ENCODE measurements at regions not wholly inside any gene's neighbourhood (a gene's known extent, or its start where the extent isn't known, plus 50 kb on each side); places are given as distances from the start of the nearest gene placed in this dataset.

DNA sequence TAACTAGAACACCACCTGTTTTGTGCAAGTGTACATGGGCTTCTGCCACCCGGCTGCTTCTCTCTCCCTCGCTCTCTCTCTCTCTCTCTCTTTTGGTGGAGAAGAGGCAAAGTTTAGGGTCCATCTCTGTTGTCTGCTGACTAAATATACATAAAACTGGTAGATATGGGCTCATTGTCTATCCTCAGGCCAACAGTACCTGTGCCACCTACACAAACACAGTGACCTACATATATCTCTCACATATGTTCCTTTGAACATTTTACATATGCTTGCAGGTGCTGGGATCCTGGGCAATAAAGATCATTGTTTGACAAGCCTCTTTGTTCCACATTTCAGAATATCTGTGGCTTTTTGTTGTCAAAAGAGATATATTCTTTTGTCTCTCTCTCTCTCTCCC, 256.3 kb upstream of the KCNH8 start:
- no peaks in the 10 kb centered on the region for H3K36me3 Mint-ChIP-seq
- no peak overlapping the region for H3K27ac ChIP-seq
- no peak overlapping the region for H3K9ac ChIP-seq
- no peak overlapping the region for H3K4me3 Mint-ChIP-seq
- no peak overlapping the region for H3K4me2 ChIP-seq
- DNase-seq (ENCODE audit: low spot score): no peak
- H3K36me3 ChIP-seq: no peaks in the 10 kb centered on the region
- H3K27ac Mint-ChIP-seq: no peak overlapping the region
- H3K9me3 Mint-ChIP-seq: no peaks in the 10 kb centered on the region
- H3F3A ChIP-seq (ENCODE audit: low read depth): no peaks in the 10 kb centered on the region
- H3K27me3 Mint-ChIP-seq (ENCODE audit: insufficient read depth, low read depth): no peaks in the 10 kb centered on the region
- no peaks in the 10 kb centered on the region for H3K9me3 ChIP-seq (ENCODE audit: low read depth)
- H4K20me1 ChIP-seq (ENCODE audit: low read depth): no peaks in the 10 kb centered on the region
- no peaks in the 10 kb centered on the region for H3K27me3 ChIP-seq
- TF ChIP-seq EZH2phosphoT487 (IDR thresholded peaks at IDR 0.05): no peak
- TF ChIP-seq, protein P1, sequence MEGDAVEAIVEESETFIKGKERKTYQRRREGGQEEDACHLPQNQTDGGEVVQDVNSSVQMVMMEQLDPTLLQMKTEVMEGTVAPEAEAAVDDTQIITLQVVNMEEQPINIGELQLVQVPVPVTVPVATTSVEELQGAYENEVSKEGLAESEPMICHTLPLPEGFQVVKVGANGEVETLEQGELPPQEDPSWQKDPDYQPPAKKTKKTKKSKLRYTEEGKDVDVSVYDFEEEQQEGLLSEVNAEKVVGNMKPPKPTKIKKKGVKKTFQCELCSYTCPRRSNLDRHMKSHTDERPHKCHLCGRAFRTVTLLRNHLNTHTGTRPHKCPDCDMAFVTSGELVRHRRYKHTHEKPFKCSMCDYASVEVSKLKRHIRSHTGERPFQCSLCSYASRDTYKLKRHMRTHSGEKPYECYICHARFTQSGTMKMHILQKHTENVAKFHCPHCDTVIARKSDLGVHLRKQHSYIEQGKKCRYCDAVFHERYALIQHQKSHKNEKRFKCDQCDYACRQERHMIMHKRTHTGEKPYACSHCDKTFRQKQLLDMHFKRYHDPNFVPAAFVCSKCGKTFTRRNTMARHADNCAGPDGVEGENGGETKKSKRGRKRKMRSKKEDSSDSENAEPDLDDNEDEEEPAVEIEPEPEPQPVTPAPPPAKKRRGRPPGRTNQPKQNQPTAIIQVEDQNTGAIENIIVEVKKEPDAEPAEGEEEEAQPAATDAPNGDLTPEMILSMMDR (IDR thresholded peaks at IDR 0.05): no peak
- TF ChIP-seq EZH2 (IDR thresholded peaks at IDR 0.05): no peak
- H3K79me2 ChIP-seq (ENCODE audit: low read depth): no peaks in the 10 kb centered on the region
- no peak overlapping the region for H2AFZ ChIP-seq (replicated peaks)
- no peaks in the 10 kb centered on the region for H3K4me1 ChIP-seq
- no peaks in the 10 kb centered on the region for H3K4me1 Mint-ChIP-seq
- no peak overlapping the region for H3K4me3 ChIP-seq

DNA sequence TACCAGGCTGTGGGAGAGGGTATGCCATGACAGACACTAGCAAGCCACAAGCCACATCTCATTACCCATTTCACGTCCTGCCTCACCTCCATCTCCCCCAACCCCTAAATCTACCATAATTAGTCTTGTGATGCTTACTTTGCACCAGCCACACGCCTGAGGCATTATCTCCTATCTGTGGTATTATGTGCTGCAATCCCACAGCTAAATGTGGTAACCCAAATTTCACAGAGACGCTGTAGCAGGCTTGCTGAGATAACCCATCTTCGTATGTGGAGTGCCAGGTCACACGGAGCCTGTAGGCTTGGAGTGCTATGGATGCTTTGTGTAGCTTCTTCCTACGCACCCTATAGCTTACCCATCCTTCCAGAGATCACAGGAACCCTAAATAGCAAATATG, 256.7 kb upstream of the KCNH8 start:
- no peaks in the 10 kb centered on the region for H3K9me3 Mint-ChIP-seq
- no peaks in the 10 kb centered on the region for H3K79me2 ChIP-seq (ENCODE audit: low read depth)
- H3K9me3 ChIP-seq (ENCODE audit: low read depth): no peaks in the 10 kb centered on the region
- H3K4me3 Mint-ChIP-seq: no peak overlapping the region
- no peak overlapping the region for H3K27ac ChIP-seq
- no peaks in the 10 kb centered on the region for H3K36me3 ChIP-seq
- no peak overlapping the region for H3K9ac ChIP-seq
- no peaks in the 10 kb centered on the region for H3K4me1 ChIP-seq
- no peaks in the 10 kb centered on the region for H3K4me1 Mint-ChIP-seq
- no peaks in the 10 kb centered on the region for H3K36me3 Mint-ChIP-seq
- H3K4me3 ChIP-seq: no peak overlapping the region
- no peaks in the 10 kb centered on the region for H3K27me3 ChIP-seq
- H3K27ac Mint-ChIP-seq: no peak overlapping the region
- no peaks in the 10 kb centered on the region for H3K27me3 Mint-ChIP-seq (ENCODE audit: insufficient read depth, low read depth)
- no peak for DNase-seq (ENCODE audit: low spot score)
- H3K4me2 ChIP-seq: no peak overlapping the region
- no peaks in the 10 kb centered on the region for H4K20me1 ChIP-seq (ENCODE audit: low read depth)
- no peaks in the 10 kb centered on the region for H3F3A ChIP-seq (ENCODE audit: low read depth)
- TF ChIP-seq EZH2 (IDR thresholded peaks at IDR 0.05) (no peak), EZH2phosphoT487 (IDR thresholded peaks at IDR 0.05) (no peak)
- TF ChIP-seq, protein P1 (IDR thresholded peaks at IDR 0.05): no peak
- H2AFZ ChIP-seq (replicated peaks): no peak overlapping the region

DNA sequence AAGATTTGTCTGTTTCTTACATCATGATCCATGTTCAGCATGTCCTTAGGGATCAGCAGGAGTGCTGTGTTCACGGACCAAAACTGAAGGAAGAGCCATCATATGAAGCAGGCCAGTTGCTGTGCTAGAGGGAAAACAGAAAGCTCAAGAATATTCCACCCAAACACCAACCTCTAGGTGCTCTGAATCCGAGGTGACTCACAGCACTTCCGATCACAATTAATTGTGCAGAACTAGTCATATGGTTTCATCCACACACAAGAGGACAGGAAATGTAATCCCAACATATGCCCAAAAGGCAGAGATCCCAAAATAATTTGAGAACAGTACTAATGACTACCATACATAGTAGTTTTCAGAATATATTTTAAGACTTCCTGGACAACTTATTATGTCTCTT, 257.9 kb upstream of the KCNH8 start:
- no peaks in the 10 kb centered on the region for H3K79me2 ChIP-seq (ENCODE audit: low read depth)
- H3K9me3 ChIP-seq (ENCODE audit: low read depth): no peaks in the 10 kb centered on the region
- H3K27me3 ChIP-seq: no peaks in the 10 kb centered on the region
- no peaks in the 10 kb centered on the region for H3K27me3 Mint-ChIP-seq (ENCODE audit: insufficient read depth, low read depth)
- no peaks in the 10 kb centered on the region for H4K20me1 ChIP-seq (ENCODE audit: low read depth)
- H3K9ac ChIP-seq: no peak overlapping the region
- no peaks in the 10 kb centered on the region for H3K4me1 ChIP-seq
- H3K27ac ChIP-seq: no peak overlapping the region
- no peaks in the 10 kb centered on the region for H3K36me3 Mint-ChIP-seq
- H2AFZ ChIP-seq (replicated peaks): no peak overlapping the region
- TF ChIP-seq EZH2 (IDR thresholded peaks at IDR 0.05): no peak
- TF ChIP-seq, protein P1 (IDR thresholded peaks at IDR 0.05): no peak
- TF ChIP-seq EZH2phosphoT487 (IDR thresholded peaks at IDR 0.05): no peak
- H3F3A ChIP-seq (ENCODE audit: low read depth): no peaks in the 10 kb centered on the region
- no peak overlapping the region for H3K4me3 Mint-ChIP-seq
- no peak overlapping the region for H3K4me3 ChIP-seq
- no peak overlapping the region for H3K27ac Mint-ChIP-seq
- H3K4me2 ChIP-seq: no peak overlapping the region
- H3K4me1 Mint-ChIP-seq: no peaks in the 10 kb centered on the region
- no peaks in the 10 kb centered on the region for H3K36me3 ChIP-seq
- no peaks in the 10 kb centered on the region for H3K9me3 Mint-ChIP-seq
- DNase-seq (ENCODE audit: low spot score): no peak

DNA sequence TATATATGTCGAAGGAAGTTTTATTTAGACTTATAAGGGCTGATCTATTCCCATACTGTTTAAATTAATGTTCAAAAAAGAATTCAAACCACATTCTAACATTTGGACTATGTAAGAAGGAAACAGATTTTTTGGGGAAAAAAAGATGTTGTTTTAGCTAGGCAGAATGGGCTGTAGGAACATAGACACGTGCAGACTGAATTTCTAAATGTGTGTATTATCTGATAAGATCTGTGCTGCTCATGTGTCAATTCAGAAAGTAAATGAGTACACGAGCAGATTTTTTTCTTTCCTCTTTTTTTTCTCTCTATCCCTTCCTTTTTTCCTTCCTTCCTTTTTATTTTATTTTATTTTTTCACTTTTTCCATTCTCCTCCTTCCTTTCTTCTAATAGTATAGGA, 259.5 kb upstream of the KCNH8 start:
- Mint-ChIP-seq H3K4me1 (no peaks in the 10 kb centered on the region), H3K27ac (no peak overlapping the region), H3K27me3 (ENCODE audit: insufficient read depth, low read depth) (no peaks in the 10 kb centered on the region), H3K4me3 (no peak overlapping the region), H3K36me3 (no peaks in the 10 kb centered on the region), H3K9me3 (no peaks in the 10 kb centered on the region)
- TF ChIP-seq EZH2 (IDR thresholded peaks at IDR 0.05) (no peak), EZH2phosphoT487 (IDR thresholded peaks at IDR 0.05) (no peak)
- TF ChIP-seq, protein P1 (IDR thresholded peaks at IDR 0.05): no peak
- Histone ChIP-seq H4K20me1 (ENCODE audit: low read depth) (no peaks in the 10 kb centered on the region), H3K79me2 (ENCODE audit: low read depth) (no peaks in the 10 kb centered on the region), H3K27ac (no peak overlapping the region), H3K9me3 (ENCODE audit: low read depth) (no peaks in the 10 kb centered on the region), H3K36me3 (no peaks in the 10 kb centered on the region), H2AFZ (replicated peaks) (no peak overlapping the region), H3F3A (ENCODE audit: low read depth) (no peaks in the 10 kb centered on the region), H3K4me1 (no peaks in the 10 kb centered on the region), H3K4me2 (no peak overlapping the region), H3K9ac (no peak overlapping the region), H3K27me3 (no peaks in the 10 kb centered on the region), H3K4me3 (no peak overlapping the region)
- DNase-seq (ENCODE audit: low spot score): no peak

All from neural progenitor cell (in vitro differentiated cells).